Muscle layer of colon (tissue), 2 donors: ENCODE measurements at regions not wholly inside any gene's neighbourhood (a gene's known extent, or its start where the extent isn't known, plus 50 kb on each side); places are given as distances from the start of the nearest gene placed in this dataset.

Experiments
- H3K27ac ChIP-seq: one replicate; pipeline ENCODE4 v1.7.0; 2013; ENCODE audit warnings: low read depth, mild to moderate bottlenecking, low read length, moderate library complexity
- H3K27me3 ChIP-seq, 2 donors: one replicate each; pipeline ENCODE4 v1.7.0; 2013; ENCODE audit warnings: low read length in 2 of 2, mild to moderate bottlenecking in 2 of 2; ENCODE audit not compliant: insufficient read depth in 2 of 2, control insufficient read depth in 1 of 2
- H3K36me3 ChIP-seq: one replicate; pipeline ENCODE4 v1.7.0; 2013; ENCODE audit warnings: mild to moderate bottlenecking, low read length; ENCODE audit not compliant: insufficient read depth
- H3K4me1 ChIP-seq: one replicate; pipeline ENCODE4 v1.7.0; 2013; ENCODE audit warnings: mild to moderate bottlenecking, low read length; ENCODE audit not compliant: insufficient read depth
- H3K4me3 ChIP-seq, 2 donors: one replicate each; pipeline ENCODE4 v1.7.0; 2013; ENCODE audit warnings: low read length in 2 of 2, low read depth in 1 of 2, mild to moderate bottlenecking in 1 of 2, moderate library complexity in 1 of 2
- H3K9ac ChIP-seq: one replicate; pipeline ENCODE4 v1.7.0; 2013; ENCODE audit warnings: low read length
- H3K9me3 ChIP-seq: one replicate; pipeline ENCODE4 v1.7.0; 2013; ENCODE audit warnings: mild to moderate bottlenecking, low read length
- donor health status: abdominal sarcoma.
- donor health status: Adenocarcinoma of cecum.

GRCh38 chr6:137740967-137741761 is 125.9 kb upstream of the TNFAIP3 start:
- Histone ChIP-seq H3K9ac (no peak overlapping the region), H3K9me3 (no peaks in the 10 kb centered on the region), H3K27ac (no peak overlapping the region), H3K27me3 (no peaks in the 10 kb centered on the region), H3K4me1 (no peaks in the 10 kb centered on the region), H3K4me3 (no peak overlapping the region), H3K36me3 (no peaks in the 10 kb centered on the region)

GRCh38 chr6:137743493-137743892 is 123.6 kb upstream of the TNFAIP3 start:
- Histone ChIP-seq H3K27ac (no peak overlapping the region), H3K9ac (no peak overlapping the region), H3K36me3 (no peaks in the 10 kb centered on the region), H3K27me3 (no peaks in the 10 kb centered on the region), H3K9me3 (no peaks in the 10 kb centered on the region), H3K4me1 (no peaks in the 10 kb centered on the region), H3K4me3 (no peak overlapping the region)

GRCh38 chr6:137744877-137745276 is 122.2 kb upstream of the TNFAIP3 start:
- Histone ChIP-seq H3K9me3 (no peaks in the 10 kb centered on the region), H3K27ac (no peak overlapping the region), H3K9ac (no peak overlapping the region), H3K27me3 (no peaks in the 10 kb centered on the region), H3K36me3 (no peaks in the 10 kb centered on the region), H3K4me3 (no peak overlapping the region), H3K4me1 (no peaks in the 10 kb centered on the region)

- Histone ChIP-seq H3K9ac (no peak overlapping the region), H3K4me3 (no peak overlapping the region), H3K36me3 (no peaks in the 10 kb centered on the region), H3K27me3 (no peaks in the 10 kb centered on the region), H3K9me3 (no peaks in the 10 kb centered on the region), H3K27ac (no peak overlapping the region), H3K4me1 (no peaks in the 10 kb centered on the region)
These were observed 121.7 kb upstream of the TNFAIP3 start for GRCh38 chr6:137745321-137745720.

- no peak overlapping the region for H3K27ac ChIP-seq
- H3K27me3 ChIP-seq: no peaks in the 10 kb centered on the region
- no peaks in the 10 kb centered on the region for H3K36me3 ChIP-seq
- no peaks in the 10 kb centered on the region for H3K4me1 ChIP-seq
- no peak overlapping the region for H3K9ac ChIP-seq
- H3K9me3 ChIP-seq: no peaks in the 10 kb centered on the region
- H3K4me3 ChIP-seq: no peak overlapping the region
These were observed 120.8 kb upstream of the TNFAIP3 start for GRCh38 chr6:137746264-137746663.

- Histone ChIP-seq H3K4me3 (no peak overlapping the region), H3K4me1 (no peaks in the 10 kb centered on the region), H3K27me3 (no peaks in the 10 kb centered on the region), H3K36me3 (no peaks in the 10 kb centered on the region), H3K9me3 (no peaks in the 10 kb centered on the region), H3K9ac (no peak overlapping the region), H3K27ac (no peak overlapping the region)
These were observed 117.3 kb upstream of the TNFAIP3 start for GRCh38 chr6:137749696-137750211.

- Histone ChIP-seq H3K4me1 (no peaks in the 10 kb centered on the region), H3K27ac (no peak overlapping the region), H3K9me3 (no peaks in the 10 kb centered on the region), H3K36me3 (no peaks in the 10 kb centered on the region), H3K9ac (no peak overlapping the region), H3K4me3 (no peak overlapping the region), H3K27me3 (no peaks in the 10 kb centered on the region)
These were observed 116.8 kb upstream of the TNFAIP3 start for GRCh38 chr6:137750297-137750696.

GRCh38 chr6:137751768-137752560 is 115.1 kb upstream of the TNFAIP3 start:
- no peak overlapping the region for H3K4me3 ChIP-seq
- H3K4me1 ChIP-seq: no peaks in the 10 kb centered on the region
- no peaks in the 10 kb centered on the region for H3K36me3 ChIP-seq
- H3K9ac ChIP-seq: no peak overlapping the region
- H3K27me3 ChIP-seq: no peaks in the 10 kb centered on the region
- no peak overlapping the region for H3K27ac ChIP-seq
- H3K9me3 ChIP-seq: no peaks in the 10 kb centered on the region

DNA sequence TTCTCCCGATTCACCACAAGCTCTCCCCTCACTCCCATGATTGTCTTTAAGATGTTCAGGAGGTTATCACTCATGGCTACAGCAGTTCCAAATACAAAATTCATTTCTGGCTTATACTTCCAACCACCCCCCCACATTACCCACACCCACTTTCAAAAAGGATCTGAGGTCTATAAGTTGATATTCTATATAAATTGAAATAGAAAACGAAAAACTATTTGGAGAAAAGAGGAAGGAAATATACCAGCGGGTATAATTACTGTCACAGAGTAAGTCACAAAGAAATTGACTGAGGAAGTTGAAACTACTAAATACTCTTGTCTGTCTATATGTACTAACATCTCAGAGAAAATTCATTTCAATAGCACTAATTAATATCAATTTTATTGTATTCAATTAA is 112.7 kb upstream of the TNFAIP3 start:
- no peak overlapping the region for H3K27ac ChIP-seq

DNA sequence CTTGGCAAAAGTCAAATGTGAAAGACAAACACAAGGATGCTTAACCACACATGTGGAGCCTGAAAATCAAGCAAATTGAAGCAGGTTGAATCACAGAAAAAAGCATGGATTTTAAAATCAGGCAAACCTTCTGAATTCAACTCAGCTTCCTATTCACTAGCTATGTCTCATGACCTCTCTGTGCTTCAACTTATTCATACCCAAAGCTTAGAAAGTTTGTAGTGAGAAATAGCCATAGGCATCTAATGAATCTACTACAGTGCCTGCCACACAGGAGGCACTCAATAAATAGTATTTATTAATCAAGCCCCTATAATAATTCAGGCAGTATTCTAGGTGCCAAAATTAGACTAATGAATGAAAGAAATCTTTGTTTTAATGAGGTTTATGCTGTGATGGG is 112.2 kb upstream of the TNFAIP3 start:
- no peak overlapping the region for H3K27ac ChIP-seq
- no peak overlapping the region for H3K4me3 ChIP-seq
- no peaks in the 10 kb centered on the region for H3K4me1 ChIP-seq
- H3K9ac ChIP-seq: no peak overlapping the region
- H3K9me3 ChIP-seq: no peaks in the 10 kb centered on the region
- no peaks in the 10 kb centered on the region for H3K36me3 ChIP-seq
- H3K27me3 ChIP-seq: no peaks in the 10 kb centered on the region

More for the DNA sequence above, 112.7 kb upstream of the TNFAIP3 start:
- Histone ChIP-seq H3K9me3 (no peaks in the 10 kb centered on the region), H3K36me3 (no peaks in the 10 kb centered on the region), H3K9ac (no peak overlapping the region), H3K4me1 (no peaks in the 10 kb centered on the region), H3K27me3 (no peaks in the 10 kb centered on the region), H3K4me3 (no peak overlapping the region)

- Histone ChIP-seq H3K9ac (no peak overlapping the region), H3K36me3 (no peaks in the 10 kb centered on the region), H3K4me3 (no peak overlapping the region), H3K27ac (no peak overlapping the region), H3K27me3 (no peaks in the 10 kb centered on the region), H3K4me1 (no peaks in the 10 kb centered on the region), H3K9me3 (no peaks in the 10 kb centered on the region)
These were observed 111.8 kb upstream of the TNFAIP3 start for GRCh38 chr6:137755284-137755683.
